ENCODE measurements at regions not wholly inside any gene's neighbourhood (a gene's known extent, or its start where the extent isn't known, plus 50 kb on each side); places are given as distances from the start of the nearest gene placed in this dataset.
"Not testable (repeated sequence)": the region's sequence is repeated elsewhere in the genome, so short reads cannot be mapped to it uniquely, and the experiment has no call there.

- DNase-seq (ENCODE audit: low read depth), result not testable (repeated sequence)
Measured at GRCh38 chrX:13186643-13187042, 133.2 kb downstream of the ATXN3L start.

GRCh38 chrX:13180807-13181206 is 136.4 kb upstream of the FAM9C start:
- peak; percentile 25 for DNase-seq (ENCODE audit: low read depth)

- no peak for DNase-seq (ENCODE audit: low read depth)
Measured at GRCh38 chrX:13179586-13179985, 135.2 kb upstream of the FAM9C start.

- DNase-seq (ENCODE audit: low read depth), result peak; percentile 2
Measured at GRCh38 chrX:13179100-13179499, 134.7 kb upstream of the FAM9C start.

GRCh38 chrX:13177921-13178566 is 133.6 kb upstream of the FAM9C start:
- DNase-seq (ENCODE audit: low read depth), result no peak

- DNase-seq (ENCODE audit: low read depth), result no peak
Measured at GRCh38 chrX:13175056-13175455, 130.6 kb upstream of the FAM9C start.

- DNase-seq (ENCODE audit: low read depth), result no peak
Measured at GRCh38 chrX:13170966-13171558, 126.6 kb upstream of the FAM9C start.

GRCh38 chrX:13169684-13170083 is 125.3 kb upstream of the FAM9C start:
- no peak for DNase-seq (ENCODE audit: low read depth)

- DNase-seq (ENCODE audit: low read depth), result no peak
Measured at GRCh38 chrX:13168269-13168668, 123.8 kb upstream of the FAM9C start.

- no peak for DNase-seq (ENCODE audit: low read depth)
Measured at GRCh38 chrX:13167481-13168231, 123.2 kb upstream of the FAM9C start.

GRCh38 chrX:13165266-13166189 is 121.1 kb upstream of the FAM9C start:
- no peak for DNase-seq (ENCODE audit: low read depth)

- DNase-seq (ENCODE audit: low read depth), result no peak
Measured at GRCh38 chrX:13164611-13165010, 120.2 kb upstream of the FAM9C start.

- DNase-seq (ENCODE audit: low read depth), result no peak
Measured at GRCh38 chrX:13162772-13163410, 118.5 kb upstream of the FAM9C start.

GRCh38 chrX:13159886-13160285 is 115.5 kb upstream of the FAM9C start:
- no peak for DNase-seq (ENCODE audit: low read depth)

- DNase-seq (ENCODE audit: low read depth), result no peak
Measured at GRCh38 chrX:13158911-13159310, 114.5 kb upstream of the FAM9C start.

- DNase-seq (ENCODE audit: low read depth), result not testable (repeated sequence)
Measured at GRCh38 chrX:13155550-13155949, 111.1 kb upstream of the FAM9C start.

- no peak for DNase-seq (ENCODE audit: low read depth)
Measured at GRCh38 chrX:13153796-13154195, 109.4 kb upstream of the FAM9C start.

- DNase-seq (ENCODE audit: low read depth), result no peak
Measured at GRCh38 chrX:13152518-13153185, 108.2 kb upstream of the FAM9C start.

- DNase-seq (ENCODE audit: low read depth), result peak; percentile 75
Measured at GRCh38 chrX:13151828-13152517, 107.6 kb upstream of the FAM9C start.

- no peak for DNase-seq (ENCODE audit: low read depth)
Measured at GRCh38 chrX:13149702-13150350, 105.4 kb upstream of the FAM9C start.

Data from GM04503 (cell line).